ENCODE measurements at regions not wholly inside any gene's neighbourhood (a gene's known extent, or its start where the extent isn't known, plus 50 kb on each side); places are given as distances from the start of the nearest gene placed in this dataset.

DNA sequence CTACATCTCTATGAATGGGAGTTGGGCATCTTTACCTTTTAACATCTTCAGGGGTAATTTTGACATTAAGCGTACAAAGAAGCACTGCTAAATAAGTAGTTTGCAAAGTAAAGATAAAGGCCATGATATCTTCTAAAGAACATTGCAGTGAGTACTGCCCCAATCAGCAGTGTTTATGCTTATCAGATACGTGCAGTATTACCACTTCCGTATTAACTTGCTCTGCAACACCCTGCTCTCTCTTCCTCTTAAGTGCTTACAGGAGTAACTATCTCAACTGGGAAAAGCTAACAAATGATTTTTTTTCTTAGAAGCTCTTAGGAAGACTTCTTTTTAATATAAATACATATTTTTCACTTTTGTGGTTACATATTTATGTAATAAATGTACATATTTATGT lies 793.7 kb upstream of the SLC10A2 start:
- TF ChIP-seq, protein P1, sequence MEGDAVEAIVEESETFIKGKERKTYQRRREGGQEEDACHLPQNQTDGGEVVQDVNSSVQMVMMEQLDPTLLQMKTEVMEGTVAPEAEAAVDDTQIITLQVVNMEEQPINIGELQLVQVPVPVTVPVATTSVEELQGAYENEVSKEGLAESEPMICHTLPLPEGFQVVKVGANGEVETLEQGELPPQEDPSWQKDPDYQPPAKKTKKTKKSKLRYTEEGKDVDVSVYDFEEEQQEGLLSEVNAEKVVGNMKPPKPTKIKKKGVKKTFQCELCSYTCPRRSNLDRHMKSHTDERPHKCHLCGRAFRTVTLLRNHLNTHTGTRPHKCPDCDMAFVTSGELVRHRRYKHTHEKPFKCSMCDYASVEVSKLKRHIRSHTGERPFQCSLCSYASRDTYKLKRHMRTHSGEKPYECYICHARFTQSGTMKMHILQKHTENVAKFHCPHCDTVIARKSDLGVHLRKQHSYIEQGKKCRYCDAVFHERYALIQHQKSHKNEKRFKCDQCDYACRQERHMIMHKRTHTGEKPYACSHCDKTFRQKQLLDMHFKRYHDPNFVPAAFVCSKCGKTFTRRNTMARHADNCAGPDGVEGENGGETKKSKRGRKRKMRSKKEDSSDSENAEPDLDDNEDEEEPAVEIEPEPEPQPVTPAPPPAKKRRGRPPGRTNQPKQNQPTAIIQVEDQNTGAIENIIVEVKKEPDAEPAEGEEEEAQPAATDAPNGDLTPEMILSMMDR (IDR thresholded peaks at IDR 0.05; ENCODE audit: low read depth, low read length, poor library complexity, severe bottlenecking) = no peak
- no peak for TF ChIP-seq EZH2phosphoT487 (IDR thresholded peaks at IDR 0.05; ENCODE audit: borderline replicate concordance, low read length)
